Calu3 (cell line): ENCODE measurements at regions not wholly inside any gene's neighbourhood (a gene's known extent, or its start where the extent isn't known, plus 50 kb on each side); places are given as distances from the start of the nearest gene placed in this dataset.

ENCODE experiments used
- BruUV-seq: library from RNA; stranded (reverse); fragments of 400-500 nt; replicated peaks from 2 replicates; lab custom pipeline; 2021; lab: Mats Ljungman, UMichigan
- CTCF ChIA-PET: fragments of 300-600 bp; sonication (Branson Sonifier 250); formaldehyde crosslinking; loops from one replicate; lab custom pipeline; 2022; ENCODE audit warnings: antibody characterized with exemption; lab: Charles Lee
- DNase-seq: peaks from one replicate; pipeline ENCODE4 v3.0.0; 2022
- H3K27ac Mint-ChIP-seq: one replicate; pipeline ENCODE4 v1.8.0; 2022; ENCODE audit warnings: mixed read lengths; ENCODE audit not compliant: unreplicated experiment
- H3K27me3 Mint-ChIP-seq: one replicate; pipeline ENCODE4 v1.8.0; 2022; ENCODE audit warnings: mixed read lengths; ENCODE audit not compliant: unreplicated experiment
- H3K36me3 Mint-ChIP-seq: one replicate; pipeline ENCODE4 v1.8.0; 2022; ENCODE audit warnings: mild to moderate bottlenecking, moderate library complexity, mixed read lengths; ENCODE audit not compliant: insufficient read depth, unreplicated experiment
- H3K4me1 Mint-ChIP-seq: one replicate; pipeline ENCODE4 v1.8.0; 2022; ENCODE audit warnings: mild to moderate bottlenecking, low read depth, mixed read lengths; ENCODE audit not compliant: unreplicated experiment
- H3K4me3 Mint-ChIP-seq: one replicate; pipeline ENCODE4 v1.8.0; 2022; ENCODE audit warnings: mild to moderate bottlenecking, low read depth, moderate library complexity, mixed read lengths; ENCODE audit not compliant: unreplicated experiment
- H3K9me3 Mint-ChIP-seq: one replicate; pipeline ENCODE4 v1.8.0; 2022; ENCODE audit warnings: low read depth, mixed read lengths; ENCODE audit not compliant: unreplicated experiment
- CTCF ChIP-seq: fragments of 200-600 bp; IDR thresholded peaks from one replicate; pipeline ENCODE4 v1.8.0; 2022; ENCODE audit warnings: antibody characterized with exemption; ENCODE audit not compliant: unreplicated experiment
- intact Hi-C: fragments of 100-400 bp; cut with micrococcal nuclease; formaldehyde crosslinking; loops from one replicate; pipeline ENCODE4 v1.10.0; 2022; ENCODE audit not compliant: unreplicated experiment

GRCh38 chr6:19551611-19552010 is 285.6 kb upstream of the ID4 start:
- Mint-ChIP-seq H3K27ac (no peak overlapping the region), H3K27me3 (no peaks in the 10 kb centered on the region), H3K4me1 (no peaks in the 10 kb centered on the region), H3K36me3 (no peaks in the 10 kb centered on the region), H3K4me3 (no peak overlapping the region), H3K9me3 (peaks cover 7% of the 10 kb centered on the region)
- BruUV-seq = no TSS peak
- CTCF ChIA-PET = interaction anchor here (1.1 kb wide), 1 partner anchor 14 kb away, joined by 4 read pairs; no protein-coding TSS in a partner anchor
- no peak for TF ChIP-seq CTCF
- no peak for DNase-seq
- intact Hi-C loops = no loop called here

DNA sequence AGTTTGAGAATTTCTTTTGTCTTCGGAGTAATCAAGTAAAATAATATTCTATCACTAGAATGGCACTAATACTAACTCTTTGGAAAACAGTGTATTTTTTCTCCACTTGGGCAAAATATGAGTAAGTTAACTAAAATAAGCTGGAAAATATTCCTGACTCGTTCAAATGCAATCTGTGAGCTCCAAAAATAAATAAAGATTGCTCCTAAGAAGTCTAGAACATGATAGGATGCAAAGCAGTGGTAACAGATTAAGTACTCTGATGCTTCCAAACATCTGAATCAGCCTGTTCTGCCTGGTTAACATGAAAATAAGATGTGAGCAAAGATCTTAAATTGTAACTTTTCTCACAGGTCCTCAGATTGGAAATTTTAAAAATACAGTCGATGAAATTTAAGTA is 285.1 kb upstream of the ID4 start:
- no peak overlapping the region for H3K27ac Mint-ChIP-seq
- H3K27me3 Mint-ChIP-seq = no peaks in the 10 kb centered on the region
- CTCF ChIA-PET = no interaction called here
- H3K4me3 Mint-ChIP-seq = no peak overlapping the region
- intact Hi-C loops = no loop called here
- no peaks in the 10 kb centered on the region for H3K36me3 Mint-ChIP-seq
- TF ChIP-seq CTCF = no peak
- no TSS peak for BruUV-seq
- peaks cover 7% of the 10 kb centered on the region for H3K9me3 Mint-ChIP-seq
- H3K4me1 Mint-ChIP-seq = no peaks in the 10 kb centered on the region
- DNase-seq = no peak

DNA sequence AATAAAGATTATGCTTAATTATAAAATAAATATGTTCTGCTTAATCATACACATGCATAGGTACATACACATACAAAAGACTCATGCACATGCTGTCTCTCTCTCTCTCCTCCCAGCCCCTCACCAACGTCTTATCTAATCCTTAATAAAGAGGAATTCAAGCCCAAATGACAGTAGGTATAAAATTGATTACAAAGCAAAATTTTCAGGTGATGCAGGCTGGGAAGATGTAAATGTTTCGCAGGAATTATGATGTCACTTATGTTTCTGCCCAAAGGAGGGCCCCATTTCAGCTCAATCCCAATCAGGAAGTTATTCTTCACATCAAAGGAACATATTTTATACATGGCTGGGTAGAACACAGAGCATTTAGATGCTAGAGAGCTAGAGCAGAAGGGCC is 284.6 kb upstream of the ID4 start:
- intact Hi-C loops = no loop called here
- CTCF ChIA-PET = interaction anchor here (0.9 kb wide), 1 partner anchor 184 kb away, joined by 3 read pairs; no protein-coding TSS in a partner anchor
- no peak overlapping the region for H3K27ac Mint-ChIP-seq
- no peaks in the 10 kb centered on the region for H3K27me3 Mint-ChIP-seq
- no TSS peak for BruUV-seq
- H3K4me1 Mint-ChIP-seq = no peaks in the 10 kb centered on the region
- no peak overlapping the region for H3K4me3 Mint-ChIP-seq
- no peak for TF ChIP-seq CTCF
- DNase-seq = no peak
- peaks cover 7% of the 10 kb centered on the region for H3K9me3 Mint-ChIP-seq
- no peaks in the 10 kb centered on the region for H3K36me3 Mint-ChIP-seq

DNA sequence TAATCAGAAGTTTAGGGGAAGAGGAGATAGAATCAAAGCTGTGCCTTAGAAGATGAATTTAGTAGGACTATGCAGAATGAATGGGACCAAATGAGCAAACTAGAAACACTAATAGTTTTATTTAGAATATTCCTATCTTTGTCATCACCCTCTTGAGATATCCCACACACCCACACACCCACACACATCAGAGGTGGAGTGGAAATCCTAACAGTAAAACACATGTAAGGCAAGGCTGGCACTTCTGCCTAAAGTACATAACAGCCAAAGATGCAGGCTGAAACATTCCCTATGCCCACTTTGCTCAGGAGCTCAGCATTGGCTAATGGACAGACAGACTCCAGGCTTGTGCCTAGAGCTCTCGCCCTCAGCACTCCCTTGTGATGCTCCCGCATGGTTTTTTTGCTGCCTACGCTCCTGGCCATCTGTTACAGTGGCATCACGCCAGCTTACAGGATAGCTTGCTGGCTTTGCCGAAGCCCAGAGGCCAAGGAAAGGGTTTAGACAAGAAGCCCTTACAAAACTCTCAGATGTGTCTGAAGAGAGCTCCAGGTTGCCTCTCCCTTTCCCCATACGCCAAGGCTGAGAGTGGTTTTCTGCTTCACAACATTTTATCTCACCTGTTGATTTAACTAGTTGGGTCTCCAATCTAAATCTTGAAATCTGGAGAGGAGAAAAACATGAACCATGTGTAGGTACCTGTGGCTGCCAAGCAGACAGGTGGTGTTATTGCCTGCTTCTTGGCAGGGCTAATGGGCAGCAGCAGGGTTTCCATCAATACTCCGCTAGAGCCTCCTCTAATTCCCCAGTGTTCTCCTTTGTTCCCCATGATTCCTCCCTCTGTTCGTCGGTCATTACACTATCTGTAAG is 282.6 kb upstream of the ID4 start:
- H3K9me3 Mint-ChIP-seq = peaks cover 7% of the 10 kb centered on the region
- no peaks in the 10 kb centered on the region for H3K4me1 Mint-ChIP-seq
- no peak for TF ChIP-seq CTCF
- no peaks in the 10 kb centered on the region for H3K27me3 Mint-ChIP-seq
- no peak overlapping the region for H3K27ac Mint-ChIP-seq
- BruUV-seq = no TSS peak
- DNase-seq = no peak
- H3K4me3 Mint-ChIP-seq = no peak overlapping the region
- CTCF ChIA-PET = no interaction called here
- intact Hi-C loops = no loop called here
- H3K36me3 Mint-ChIP-seq = no peaks in the 10 kb centered on the region
